ENCODE measurements at regions not wholly inside any gene's neighbourhood (a gene's known extent, or its start where the extent isn't known, plus 50 kb on each side); places are given as distances from the start of the nearest gene placed in this dataset.
"Not testable (repeated sequence)": the region's sequence is repeated elsewhere in the genome, so short reads cannot be mapped to it uniquely, and the experiment has no call there.

- no peak overlapping the region for H3K4me3 ChIP-seq
- peaks cover 3% of the 10 kb centered on the region; the same call in 1 of the 2 replicates for H3K9me3 ChIP-seq
- no peaks in the 10 kb centered on the region for H3K36me3 ChIP-seq
- no peak for TF ChIP-seq Cebpa-rat (IDR thresholded peaks at IDR 0.05)
- H3K4me1 ChIP-seq = no peaks in the 10 kb centered on the region
- no peaks in the 10 kb centered on the region for H3K27me3 ChIP-seq
- no peak overlapping the region for H3K9ac ChIP-seq
- H3K27ac ChIP-seq = no peak overlapping the region
- H4K20me1 ChIP-seq = no peaks in the 10 kb centered on the region
- H3K4me2 ChIP-seq = no peak overlapping the region
These were observed 139.8 kb upstream of the HMGN3 start for GRCh38 chr6:79374308-79374707.

- H3K4me2 ChIP-seq = no peak overlapping the region
- H3K4me3 ChIP-seq = no peak overlapping the region
- no peak for TF ChIP-seq Cebpa-rat (IDR thresholded peaks at IDR 0.05)
These were observed 139.4 kb upstream of the HMGN3 start for GRCh38 chr6:79373880-79374279.

DNA sequence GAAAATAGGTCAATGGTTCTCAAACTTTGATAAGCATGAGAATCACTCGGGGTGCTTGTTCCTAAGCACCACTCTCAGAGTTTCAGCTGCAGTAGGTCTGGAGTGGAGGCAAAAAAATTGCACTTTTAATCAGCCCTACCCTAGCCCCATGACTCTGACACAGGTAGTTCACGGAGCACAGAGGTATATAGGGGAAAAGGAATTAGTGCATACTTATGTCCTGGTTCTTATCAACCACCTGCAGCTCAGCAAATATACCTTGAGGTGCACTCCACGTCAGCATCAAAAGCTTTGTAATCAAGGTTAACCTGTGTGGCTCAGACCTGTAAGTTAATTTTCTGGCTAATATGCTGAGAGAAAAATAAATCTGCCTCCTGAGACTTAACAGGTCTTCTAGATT, 138.8 kb upstream of the HMGN3 start:
- Histone ChIP-seq H4K20me1 (no peaks in the 10 kb centered on the region), H3K4me1 (no peaks in the 10 kb centered on the region), H3K36me3 (no peaks in the 10 kb centered on the region), H3K4me2 (no peak overlapping the region), H3K27ac (no peak overlapping the region), H3K4me3 (no peak overlapping the region), H3K27me3 (no peaks in the 10 kb centered on the region), H3K9me3 (peaks cover 10% of the 10 kb centered on the region; the same call in 1 of the 2 replicates), H3K9ac (no peak overlapping the region)
- no peak for TF ChIP-seq Cebpa-rat (IDR thresholded peaks at IDR 0.05)

More at GRCh38 chr6:79373880-79374279, 139.4 kb upstream of the HMGN3 start:
- H3K27ac ChIP-seq = no peak overlapping the region
- H3K36me3 ChIP-seq = no peaks in the 10 kb centered on the region
- H3K27me3 ChIP-seq = no peaks in the 10 kb centered on the region
- peaks cover 4% of the 10 kb centered on the region; the same call in 1 of the 2 replicates for H3K9me3 ChIP-seq
- H3K9ac ChIP-seq = no peak overlapping the region
- no peaks in the 10 kb centered on the region for H4K20me1 ChIP-seq
- no peaks in the 10 kb centered on the region for H3K4me1 ChIP-seq

GRCh38 chr6:79372757-79373156, 138.3 kb upstream of the HMGN3 start:
- Histone ChIP-seq H3K4me2 (no peak overlapping the region), H3K9me3 (peaks cover 10% of the 10 kb centered on the region; the same call in 1 of the 2 replicates), H3K27me3 (no peaks in the 10 kb centered on the region), H3K9ac (no peak overlapping the region), H3K4me1 (no peaks in the 10 kb centered on the region), H3K27ac (no peak overlapping the region), H3K36me3 (no peaks in the 10 kb centered on the region), H4K20me1 (no peaks in the 10 kb centered on the region), H3K4me3 (no peak overlapping the region)
- no peak for TF ChIP-seq Cebpa-rat (IDR thresholded peaks at IDR 0.05)

DNA sequence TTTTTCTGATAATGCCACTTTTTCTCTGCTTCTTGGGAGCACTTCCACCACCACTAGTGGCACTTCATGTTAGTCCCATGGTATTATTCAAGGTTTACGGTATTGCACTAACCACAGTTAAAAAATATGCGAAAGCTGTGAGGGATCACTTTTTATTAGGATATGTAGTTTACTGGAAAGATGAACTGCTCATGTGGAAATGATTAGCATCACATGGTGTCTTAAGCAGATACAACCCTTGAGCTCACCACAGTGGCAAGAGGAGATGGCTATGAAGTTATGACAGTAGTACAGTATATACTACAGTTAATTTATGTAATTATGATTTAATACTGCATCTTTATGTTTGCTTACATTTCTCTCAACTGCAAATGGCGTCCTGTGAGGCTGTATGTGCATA, 134.5 kb upstream of the HMGN3 start:
- Histone ChIP-seq H3K4me3 (no peak overlapping the region), H3K27me3 (no peaks in the 10 kb centered on the region), H3K9me3 (peaks cover 10% of the 10 kb centered on the region; the same call in 1 of the 2 replicates), H4K20me1 (no peaks in the 10 kb centered on the region), H3K4me2 (no peak overlapping the region), H3K36me3 (no peaks in the 10 kb centered on the region), H3K4me1 (no peaks in the 10 kb centered on the region), H3K27ac (no peak overlapping the region), H3K9ac (no peak overlapping the region)
- TF ChIP-seq Cebpa-rat (IDR thresholded peaks at IDR 0.05) = no peak

GRCh38 chr6:79363441-79363840, 129.0 kb upstream of the HMGN3 start:
- H3K27ac ChIP-seq, H3K4me2 ChIP-seq, H4K20me1 ChIP-seq, H3K4me1 ChIP-seq, H3K27me3 ChIP-seq, H3K9ac ChIP-seq, H3K9me3 ChIP-seq, H3K36me3 ChIP-seq, H3K4me3 ChIP-seq: not testable (repeated sequence)

- not testable (repeated sequence) for H3K4me1 ChIP-seq
These were observed 126.6 kb upstream of the HMGN3 start for GRCh38 chr6:79361074-79361473.

GRCh38 chr6:79353226-79353625, 118.7 kb upstream of the HMGN3 start:
- TF ChIP-seq Cebpa-rat (IDR thresholded peaks at IDR 0.05) = no peak
- no peak overlapping the region for H3K9ac ChIP-seq
- no peaks in the 10 kb centered on the region for H3K4me1 ChIP-seq
- H3K4me3 ChIP-seq = no peak overlapping the region
- H4K20me1 ChIP-seq = no peaks in the 10 kb centered on the region
- no peak overlapping the region for H3K27ac ChIP-seq
- H3K27me3 ChIP-seq = no peaks in the 10 kb centered on the region
- H3K9me3 ChIP-seq = no peaks in the 10 kb centered on the region
- no peaks in the 10 kb centered on the region for H3K36me3 ChIP-seq
- no peak overlapping the region for H3K4me2 ChIP-seq

More at GRCh38 chr6:79361074-79361473, 126.6 kb upstream of the HMGN3 start:
- H3K27ac ChIP-seq, H3K27me3 ChIP-seq, H3K4me2 ChIP-seq, H3K36me3 ChIP-seq, H4K20me1 ChIP-seq, H3K9me3 ChIP-seq, H3K9ac ChIP-seq, H3K4me3 ChIP-seq: not testable (repeated sequence)

DNA sequence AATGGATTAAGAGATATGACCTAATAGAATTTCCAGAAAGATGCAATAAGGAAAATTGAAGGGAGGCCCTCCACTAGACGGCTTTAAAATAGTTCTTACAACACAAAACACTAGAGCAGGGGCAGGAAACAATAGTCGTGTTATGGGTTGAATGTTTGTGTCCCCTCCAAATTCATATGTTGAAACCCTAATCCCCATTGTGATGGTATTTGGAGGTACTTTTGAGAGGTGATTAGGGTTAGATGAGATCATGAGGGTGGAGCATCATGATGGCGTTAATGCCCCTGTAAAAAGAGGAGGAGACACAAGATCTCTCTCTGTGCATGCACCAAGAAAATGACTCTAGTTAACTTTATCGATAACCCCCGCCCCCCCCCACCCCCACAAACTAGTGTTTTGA, 104.0 kb upstream of the HMGN3 start:
- Histone ChIP-seq H4K20me1 (no peaks in the 10 kb centered on the region), H3K9me3 (no peaks in the 10 kb centered on the region), H3K27me3 (no peaks in the 10 kb centered on the region), H3K4me1 (no peaks in the 10 kb centered on the region), H3K4me3 (no peak overlapping the region), H3K36me3 (no peaks in the 10 kb centered on the region), H3K9ac (no peak overlapping the region), H3K4me2 (no peak overlapping the region), H3K27ac (no peak overlapping the region)
- TF ChIP-seq Cebpa-rat (IDR thresholded peaks at IDR 0.05) = no peak

DNA sequence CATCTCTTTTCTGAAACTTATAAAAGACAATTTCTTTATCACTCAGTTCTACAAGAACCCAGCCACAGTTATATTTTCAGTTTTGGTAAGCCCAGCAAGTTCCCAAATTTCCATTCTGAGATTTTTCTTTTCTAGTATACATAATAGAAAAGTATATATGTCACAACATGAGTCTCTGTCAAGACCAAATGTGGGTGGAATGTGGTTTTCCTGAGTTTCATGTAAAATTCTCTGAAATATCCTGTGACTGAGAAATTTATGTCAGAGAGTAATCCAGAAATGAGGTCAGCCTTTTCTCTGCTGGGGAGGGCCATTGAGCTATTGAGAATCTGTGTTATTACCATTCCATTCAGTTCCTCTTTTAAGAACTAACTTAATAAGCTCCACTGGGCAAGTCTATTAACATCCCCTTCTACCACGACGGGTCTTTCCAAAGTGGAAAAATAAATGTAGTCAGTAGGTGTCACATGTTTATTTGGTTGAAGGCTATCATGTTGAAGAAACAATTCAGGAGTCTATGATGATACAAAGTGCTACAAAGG, 100.7 kb upstream of the HMGN3 start:
- H3K4me2 ChIP-seq = no peak overlapping the region
- H3K9me3 ChIP-seq = no peaks in the 10 kb centered on the region
- no peaks in the 10 kb centered on the region for H3K36me3 ChIP-seq
- no peak for TF ChIP-seq Cebpa-rat (IDR thresholded peaks at IDR 0.05)
- H3K27ac ChIP-seq = no peak overlapping the region
- H3K9ac ChIP-seq = no peak overlapping the region
- no peak overlapping the region for H3K4me3 ChIP-seq
- H3K4me1 ChIP-seq = no peaks in the 10 kb centered on the region
- H3K27me3 ChIP-seq = no peaks in the 10 kb centered on the region
- H4K20me1 ChIP-seq = no peaks in the 10 kb centered on the region

DNA sequence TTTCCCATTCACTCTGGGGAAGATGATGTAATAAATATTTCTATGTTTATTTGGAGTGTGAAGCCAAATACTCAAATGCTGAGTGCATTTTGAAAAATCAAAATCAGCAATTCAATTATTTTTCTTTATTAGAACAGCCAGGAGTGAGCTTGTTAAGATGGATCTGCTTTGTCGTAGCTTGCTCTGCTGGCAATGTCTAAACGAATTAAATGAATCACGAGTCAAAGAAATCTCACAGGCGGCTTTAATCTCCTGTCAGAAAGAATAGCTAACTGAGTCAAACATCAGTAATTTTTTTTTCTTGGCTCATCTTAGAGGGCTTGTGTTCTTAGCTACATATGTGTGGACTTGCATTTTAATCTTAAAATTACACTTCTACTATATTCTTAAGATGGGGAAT, 100.2 kb upstream of the HMGN3 start:
- no peaks in the 10 kb centered on the region for H3K36me3 ChIP-seq

More for the DNA sequence above, 100.2 kb upstream of the HMGN3 start:
- no peak for TF ChIP-seq Cebpa-rat (IDR thresholded peaks at IDR 0.05)
- H3K9ac ChIP-seq = no peak overlapping the region
- no peaks in the 10 kb centered on the region for H3K4me1 ChIP-seq
- no peaks in the 10 kb centered on the region for H3K27me3 ChIP-seq
- H3K4me2 ChIP-seq = no peak overlapping the region
- H3K27ac ChIP-seq = no peak overlapping the region
- no peaks in the 10 kb centered on the region for H4K20me1 ChIP-seq
- H3K4me3 ChIP-seq = no peak overlapping the region
- no peaks in the 10 kb centered on the region for H3K9me3 ChIP-seq
